ENCODE measurements at regions not wholly inside any gene's neighbourhood (a gene's known extent, or its start where the extent isn't known, plus 50 kb on each side); places are given as distances from the start of the nearest gene placed in this dataset.

DNA sequence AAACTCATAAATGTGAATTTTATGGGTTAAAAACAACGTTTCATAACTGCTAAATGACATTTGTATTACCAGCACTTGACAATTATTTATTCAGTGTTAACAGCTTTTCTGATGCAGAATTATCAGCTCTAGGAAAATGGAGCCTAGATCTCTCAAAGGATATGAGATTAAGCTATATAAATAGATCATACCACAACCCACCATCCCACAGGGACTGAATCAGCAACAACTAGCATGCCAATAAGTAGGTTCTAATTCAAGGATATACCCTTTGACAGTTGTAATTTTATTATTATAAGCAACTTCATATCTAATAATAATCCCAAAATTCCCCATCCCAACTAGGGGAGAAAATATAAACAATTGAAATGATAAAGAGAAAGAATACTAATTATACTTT lies 275.4 kb upstream of the RGS18 start:
- Histone ChIP-seq H3K4me1 (no peaks in the 10 kb centered on the region), H3K36me3 (no peaks in the 10 kb centered on the region), H3K4me3 (no peak overlapping the region), H3K27ac (no peak overlapping the region), H3K9ac (ENCODE audit: low read depth in 2 of 2, low read length in 2 of 2) (no peak overlapping the region), H3K9me3 (no peaks in the 10 kb centered on the region), H3K27me3 (no peaks in the 10 kb centered on the region)
- intact Hi-C loops (cut with DNase I): no loop called here
- DNase-seq: no peak
- TF ChIP-seq, protein P1, sequence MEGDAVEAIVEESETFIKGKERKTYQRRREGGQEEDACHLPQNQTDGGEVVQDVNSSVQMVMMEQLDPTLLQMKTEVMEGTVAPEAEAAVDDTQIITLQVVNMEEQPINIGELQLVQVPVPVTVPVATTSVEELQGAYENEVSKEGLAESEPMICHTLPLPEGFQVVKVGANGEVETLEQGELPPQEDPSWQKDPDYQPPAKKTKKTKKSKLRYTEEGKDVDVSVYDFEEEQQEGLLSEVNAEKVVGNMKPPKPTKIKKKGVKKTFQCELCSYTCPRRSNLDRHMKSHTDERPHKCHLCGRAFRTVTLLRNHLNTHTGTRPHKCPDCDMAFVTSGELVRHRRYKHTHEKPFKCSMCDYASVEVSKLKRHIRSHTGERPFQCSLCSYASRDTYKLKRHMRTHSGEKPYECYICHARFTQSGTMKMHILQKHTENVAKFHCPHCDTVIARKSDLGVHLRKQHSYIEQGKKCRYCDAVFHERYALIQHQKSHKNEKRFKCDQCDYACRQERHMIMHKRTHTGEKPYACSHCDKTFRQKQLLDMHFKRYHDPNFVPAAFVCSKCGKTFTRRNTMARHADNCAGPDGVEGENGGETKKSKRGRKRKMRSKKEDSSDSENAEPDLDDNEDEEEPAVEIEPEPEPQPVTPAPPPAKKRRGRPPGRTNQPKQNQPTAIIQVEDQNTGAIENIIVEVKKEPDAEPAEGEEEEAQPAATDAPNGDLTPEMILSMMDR (IDR thresholded peaks at IDR 0.05): no peak

DNA sequence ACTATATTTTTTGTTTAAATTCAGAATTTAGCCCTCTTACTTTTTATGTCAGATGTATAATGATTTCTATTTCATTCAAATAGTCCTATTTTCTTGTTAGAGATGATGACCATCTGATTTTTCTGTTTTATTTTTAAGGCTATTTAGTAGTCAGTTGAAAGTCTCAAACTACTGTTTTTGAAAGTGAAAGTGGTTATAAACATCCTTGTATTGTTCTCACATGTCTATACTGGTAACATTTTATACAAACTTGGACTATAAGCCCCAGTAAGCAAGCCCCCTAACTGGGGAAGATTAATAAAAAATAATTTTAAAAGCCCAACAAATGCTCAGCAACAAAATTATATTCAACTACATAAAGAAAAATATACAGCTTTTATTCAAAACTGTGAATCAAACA lies 271.3 kb upstream of the RGS18 start:
- Histone ChIP-seq H3K9me3 (no peaks in the 10 kb centered on the region), H3K4me3 (no peak overlapping the region), H3K36me3 (no peaks in the 10 kb centered on the region), H3K4me1 (no peaks in the 10 kb centered on the region), H3K27me3 (no peaks in the 10 kb centered on the region), H3K9ac (ENCODE audit: low read depth in 2 of 2, low read length in 2 of 2) (no peak overlapping the region), H3K27ac (no peak overlapping the region)
- intact Hi-C loops (cut with DNase I): no loop called here
- TF ChIP-seq, protein P1 (IDR thresholded peaks at IDR 0.05): no peak
- DNase-seq: no peak

DNA sequence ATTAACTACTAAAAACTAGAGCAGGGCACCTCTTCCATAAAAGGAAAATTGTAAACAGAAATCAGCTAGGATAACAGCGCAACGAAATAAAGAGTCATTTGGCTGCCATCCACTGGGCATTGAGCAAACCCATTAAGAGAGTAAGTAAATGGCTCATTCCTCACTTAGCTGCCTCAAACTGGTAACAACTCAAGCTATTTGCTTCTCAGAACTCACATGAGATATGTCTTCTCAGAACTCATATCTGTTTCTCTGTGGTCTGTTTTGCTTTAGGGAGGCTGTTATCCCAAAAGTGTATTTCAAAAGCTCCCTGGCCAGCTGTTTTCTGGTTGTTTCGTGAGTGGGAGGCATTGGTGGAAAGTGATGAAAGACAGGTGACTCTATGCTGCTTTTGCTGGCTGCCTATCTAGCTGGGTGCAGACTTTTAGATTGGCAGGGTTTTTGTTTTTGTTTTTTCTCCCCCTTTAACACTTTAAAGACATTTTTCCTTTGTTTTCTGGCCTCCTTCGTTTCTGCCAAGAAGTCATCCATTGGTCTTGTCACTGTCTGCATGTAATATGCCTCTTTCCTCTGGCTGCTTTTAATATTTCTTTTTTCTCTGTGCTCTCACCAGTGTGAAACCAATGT lies 269.2 kb upstream of the RGS18 start:
- intact Hi-C loops (cut with DNase I): no loop called here
- Histone ChIP-seq H3K9me3 (no peaks in the 10 kb centered on the region), H3K36me3 (no peaks in the 10 kb centered on the region), H3K27ac (no peak overlapping the region), H3K27me3 (no peaks in the 10 kb centered on the region), H3K9ac (ENCODE audit: low read depth in 2 of 2, low read length in 2 of 2) (no peak overlapping the region), H3K4me3 (no peak overlapping the region), H3K4me1 (no peaks in the 10 kb centered on the region)
- TF ChIP-seq, protein P1 (IDR thresholded peaks at IDR 0.05): no peak
- no peak for DNase-seq

DNA sequence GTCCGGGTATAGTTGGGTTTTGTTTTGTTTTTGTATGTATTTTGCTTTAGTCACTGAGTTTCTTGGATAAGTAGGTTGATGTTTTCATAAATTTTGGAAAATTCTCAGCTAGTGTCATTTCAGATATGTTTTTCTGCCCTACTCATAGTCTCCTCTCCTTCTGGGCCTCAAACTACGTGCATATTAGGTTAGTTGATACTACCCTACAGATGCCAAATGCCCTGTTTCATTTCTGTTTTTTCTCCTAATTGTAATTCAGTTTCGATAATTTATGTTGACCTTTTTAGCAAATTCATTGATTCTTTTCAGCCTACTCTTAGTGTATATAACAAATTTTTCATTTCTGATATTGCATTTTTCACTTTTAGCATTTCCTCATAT lies 268.6 kb upstream of the RGS18 start:
- Histone ChIP-seq H3K27me3 (no peaks in the 10 kb centered on the region), H3K4me1 (no peaks in the 10 kb centered on the region), H3K9me3 (no peaks in the 10 kb centered on the region), H3K36me3 (no peaks in the 10 kb centered on the region), H3K4me3 (no peak overlapping the region), H3K27ac (no peak overlapping the region), H3K9ac (ENCODE audit: low read depth in 2 of 2, low read length in 2 of 2) (no peak overlapping the region)
- TF ChIP-seq, protein P1 (IDR thresholded peaks at IDR 0.05): no peak
- intact Hi-C loops (cut with DNase I): no loop called here
- no peak for DNase-seq

DNA sequence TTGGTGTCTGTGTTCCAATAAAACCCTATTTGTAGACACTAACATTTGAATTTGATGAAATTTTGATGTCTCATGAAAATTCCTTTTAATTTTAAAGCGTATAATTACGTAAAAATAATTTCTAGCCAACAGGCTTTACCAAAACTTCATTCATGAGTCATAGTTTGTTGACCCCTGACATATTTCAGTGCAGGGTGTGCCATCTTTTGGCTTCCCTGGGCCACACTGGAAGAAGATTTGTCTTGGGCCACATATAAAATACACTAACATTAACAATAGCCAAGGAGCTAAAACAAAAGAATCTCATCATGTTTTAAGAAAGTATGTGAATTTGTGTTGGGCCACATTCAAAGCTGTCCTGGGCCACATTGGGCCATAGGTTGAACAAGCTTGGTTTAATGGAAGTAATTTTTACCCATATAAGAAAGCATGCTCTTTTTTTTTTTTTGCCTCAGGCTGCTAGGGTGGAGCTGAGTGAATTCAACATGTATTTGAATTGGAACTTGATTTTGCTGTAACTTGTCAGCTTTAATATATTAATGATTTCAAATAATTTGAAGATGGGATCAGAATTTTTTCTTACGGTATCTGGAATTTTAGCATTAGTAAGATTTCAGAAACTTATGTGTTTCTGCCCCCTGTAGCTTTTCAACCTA lies 267.7 kb upstream of the RGS18 start:
- TF ChIP-seq, protein P1 (IDR thresholded peaks at IDR 0.05): no peak
- DNase-seq: no peak

More for the DNA sequence above, 267.7 kb upstream of the RGS18 start:
- Histone ChIP-seq H3K27me3 (no peaks in the 10 kb centered on the region), H3K4me1 (no peaks in the 10 kb centered on the region), H3K27ac (no peak overlapping the region), H3K4me3 (no peak overlapping the region), H3K9me3 (no peaks in the 10 kb centered on the region), H3K36me3 (no peaks in the 10 kb centered on the region), H3K9ac (ENCODE audit: low read depth in 2 of 2, low read length in 2 of 2) (no peak overlapping the region)
- intact Hi-C loops (cut with DNase I): no loop called here

Data from colonic mucosa (tissue), 4 donors.